Omental fat pad (tissue), 3 donors: ENCODE measurements at regions not wholly inside any gene's neighbourhood (a gene's known extent, or its start where the extent isn't known, plus 50 kb on each side); places are given as distances from the start of the nearest gene placed in this dataset.

ENCODE experiments used
- ATAC-seq: fragments of 150-250 bp; one replicate; pipeline ENCODE4 v1.9.1; 2016; ENCODE audit warnings: mild to moderate bottlenecking, moderate library complexity; ENCODE audit not compliant: low FRiP score
- DNase-seq: peaks from one replicate; pipeline ENCODE4 v3.0.0-alpha.2; 2019; ENCODE audit warnings: low spot score
- TF ChIP-seq, protein P1 (sequence below), 3 donors: fragments of 450-650 bp; IDR thresholded peaks; one replicate each; pipeline ENCODE4 v1.5.1; 2016 to 2017; ENCODE audit warnings: antibody characterized with exemption in 3 of 3, mild to moderate bottlenecking in 3 of 3, moderate library complexity in 2 of 3

DNA sequence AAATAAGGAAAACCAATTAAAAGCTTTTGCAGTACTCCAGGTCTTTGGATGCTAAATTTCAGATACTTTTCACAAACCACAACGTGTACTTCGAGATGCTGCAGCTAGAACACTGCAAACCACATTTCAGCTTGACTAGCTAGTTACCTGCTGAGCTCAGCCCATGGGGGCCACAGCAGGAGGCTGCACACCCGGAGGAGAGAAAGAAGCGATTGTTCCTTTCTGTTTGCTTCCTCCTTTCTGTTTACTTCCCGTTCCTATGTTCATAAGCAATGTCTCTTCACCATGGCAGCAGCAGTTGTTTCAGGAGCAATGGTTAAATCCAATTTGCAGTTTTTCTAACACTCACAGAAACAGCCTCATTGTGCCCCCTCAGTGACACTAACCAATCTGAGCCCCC, 225.6 kb upstream of the FGGY start:
- ATAC-seq (no peak), DNase-seq (no peak)
- TF ChIP-seq, protein P1, sequence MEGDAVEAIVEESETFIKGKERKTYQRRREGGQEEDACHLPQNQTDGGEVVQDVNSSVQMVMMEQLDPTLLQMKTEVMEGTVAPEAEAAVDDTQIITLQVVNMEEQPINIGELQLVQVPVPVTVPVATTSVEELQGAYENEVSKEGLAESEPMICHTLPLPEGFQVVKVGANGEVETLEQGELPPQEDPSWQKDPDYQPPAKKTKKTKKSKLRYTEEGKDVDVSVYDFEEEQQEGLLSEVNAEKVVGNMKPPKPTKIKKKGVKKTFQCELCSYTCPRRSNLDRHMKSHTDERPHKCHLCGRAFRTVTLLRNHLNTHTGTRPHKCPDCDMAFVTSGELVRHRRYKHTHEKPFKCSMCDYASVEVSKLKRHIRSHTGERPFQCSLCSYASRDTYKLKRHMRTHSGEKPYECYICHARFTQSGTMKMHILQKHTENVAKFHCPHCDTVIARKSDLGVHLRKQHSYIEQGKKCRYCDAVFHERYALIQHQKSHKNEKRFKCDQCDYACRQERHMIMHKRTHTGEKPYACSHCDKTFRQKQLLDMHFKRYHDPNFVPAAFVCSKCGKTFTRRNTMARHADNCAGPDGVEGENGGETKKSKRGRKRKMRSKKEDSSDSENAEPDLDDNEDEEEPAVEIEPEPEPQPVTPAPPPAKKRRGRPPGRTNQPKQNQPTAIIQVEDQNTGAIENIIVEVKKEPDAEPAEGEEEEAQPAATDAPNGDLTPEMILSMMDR (IDR thresholded peaks at IDR 0.05): no peak

DNA sequence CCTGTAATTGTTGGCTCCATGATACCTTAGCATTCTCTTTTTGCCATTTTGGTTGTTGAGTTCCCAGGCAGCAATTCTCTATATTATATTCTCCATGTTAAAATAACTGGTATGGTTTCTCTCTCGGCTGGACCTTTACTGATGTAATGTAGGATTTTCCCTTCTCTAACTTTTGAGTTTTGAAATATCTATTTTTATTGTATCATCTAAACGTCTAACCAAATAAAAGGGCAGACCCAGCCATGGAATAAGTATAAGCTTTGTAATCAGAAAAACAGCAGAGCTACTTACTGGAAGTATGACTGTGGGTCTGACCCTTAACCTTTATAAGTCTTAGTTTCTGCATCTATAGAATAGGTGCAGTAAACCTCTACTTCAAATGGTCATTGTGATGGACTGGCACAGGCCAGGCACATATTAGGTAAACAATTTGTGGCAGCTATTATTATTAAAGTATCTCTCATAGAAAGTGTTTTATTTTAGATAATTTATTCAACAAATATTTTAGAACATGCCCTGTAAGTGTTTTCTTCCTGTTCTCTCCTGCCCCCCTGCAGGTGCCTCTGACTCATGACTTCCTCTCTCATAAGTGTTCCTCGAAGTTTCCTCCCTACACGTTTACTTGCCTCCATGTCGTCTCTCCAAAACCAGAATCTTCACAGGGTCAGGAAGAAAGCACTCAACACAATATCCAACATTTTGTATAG, 224.9 kb upstream of the FGGY start:
- ATAC-seq (no peak), DNase-seq (no peak)
- TF ChIP-seq, protein P1 (IDR thresholded peaks at IDR 0.05): no peak

GRCh38 chr1:59072583-59072947, 224.3 kb upstream of the FGGY start:
- ATAC-seq: no peak

GRCh38 chr1:59074598-59074997, 222.3 kb upstream of the FGGY start:
- DNase-seq (no peak), ATAC-seq (no peak)
- TF ChIP-seq, protein P1 (IDR thresholded peaks at IDR 0.05): no peak

More at GRCh38 chr1:59072583-59072947, 224.3 kb upstream of the FGGY start:
- DNase-seq: no peak
- TF ChIP-seq, protein P1 (IDR thresholded peaks at IDR 0.05): no peak

GRCh38 chr1:59075021-59075420, 221.9 kb upstream of the FGGY start:
- TF ChIP-seq, protein P1 (IDR thresholded peaks at IDR 0.05): no peak
- DNase-seq: no peak
- no peak for ATAC-seq

- ATAC-seq (no peak), DNase-seq (no peak)
- TF ChIP-seq, protein P1 (IDR thresholded peaks at IDR 0.05): no peak
Measured at GRCh38 chr1:59076612-59077011, 220.3 kb upstream of the FGGY start.

DNA sequence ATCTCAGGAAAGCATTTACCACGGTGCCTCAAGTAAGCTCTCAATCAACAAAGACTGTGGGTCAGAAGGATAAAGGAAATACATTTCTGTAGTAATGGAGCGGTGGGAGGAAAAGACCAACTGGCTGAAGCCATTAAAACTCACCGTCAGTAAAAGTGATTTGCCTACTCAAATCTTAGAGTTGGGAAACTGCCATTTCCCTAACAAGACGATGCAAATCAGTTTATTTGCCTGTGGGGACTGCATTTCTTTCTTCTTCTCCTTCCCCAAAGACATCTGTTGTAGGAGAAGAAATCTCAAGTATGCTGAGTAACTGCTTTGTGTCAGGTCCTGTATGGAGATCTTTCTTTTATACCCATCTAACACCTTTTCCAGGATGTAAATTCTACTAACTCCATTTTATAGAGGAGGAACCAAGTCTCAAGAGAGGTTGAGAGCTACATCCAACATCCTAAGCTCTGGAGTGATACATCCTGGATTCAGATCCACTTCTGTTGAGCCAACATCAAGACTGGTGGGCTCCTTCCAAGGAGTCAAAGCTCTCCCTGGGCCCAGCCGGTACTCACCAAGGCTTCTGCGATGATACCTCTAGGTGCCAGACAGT, 219.3 kb upstream of the FGGY start:
- TF ChIP-seq, protein P1 (IDR thresholded peaks at IDR 0.05): no peak
- ATAC-seq (no peak), DNase-seq (no peak)
